Renal cortical epithelial cell (primary cell): ENCODE measurements at regions not wholly inside any gene's neighbourhood (a gene's known extent, or its start where the extent isn't known, plus 50 kb on each side); places are given as distances from the start of the nearest gene placed in this dataset.
A peak's percentile ranks its signal among the peaks of the same experiment; 100 is the strongest.

Experiments
- DNase-seq: peaks from one replicate; pipeline ENCODE4 v3.0.0-alpha.2; 2011; ENCODE audit warnings: low read depth

DNA sequence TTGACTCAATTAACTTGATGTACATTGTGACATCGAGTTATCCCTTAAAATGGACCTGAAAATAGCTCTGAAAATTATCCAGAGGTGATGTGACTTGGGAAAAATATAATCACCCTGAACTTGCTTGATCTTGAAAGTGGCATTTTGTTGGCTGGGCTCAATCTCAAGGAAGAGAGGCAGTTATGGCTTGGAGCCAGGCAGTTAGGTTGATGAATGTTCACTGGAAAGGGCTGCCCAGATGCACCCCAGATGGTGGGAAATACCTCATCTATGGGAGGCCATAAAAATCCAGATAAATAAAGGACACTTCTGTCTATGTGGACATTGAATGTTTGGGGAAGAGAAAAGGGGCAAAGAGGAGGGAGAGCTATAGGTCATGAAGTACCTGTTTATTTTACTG lies 55.7 kb upstream of the OR5AN1 start:
- no peak for DNase-seq

DNA sequence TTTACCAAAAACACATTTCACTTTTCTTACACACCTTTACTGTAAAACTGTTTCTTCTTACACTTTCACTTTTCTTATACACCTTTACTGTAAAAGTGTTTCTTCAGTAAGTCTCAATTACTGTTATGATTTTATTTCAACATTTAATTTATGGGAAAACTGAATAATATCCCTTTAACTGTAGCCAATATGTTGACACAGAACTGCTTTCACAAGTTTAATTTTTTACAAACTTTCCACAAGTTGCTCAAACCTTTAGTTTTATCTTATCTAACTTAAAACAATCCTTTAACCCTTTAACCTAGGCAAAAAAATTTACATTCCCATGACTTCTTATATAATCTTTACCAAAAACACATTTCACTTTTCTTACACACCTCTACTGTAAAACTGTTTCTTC lies 63.3 kb upstream of the OR5AN1 start:
- DNase-seq, result no peak

DNA sequence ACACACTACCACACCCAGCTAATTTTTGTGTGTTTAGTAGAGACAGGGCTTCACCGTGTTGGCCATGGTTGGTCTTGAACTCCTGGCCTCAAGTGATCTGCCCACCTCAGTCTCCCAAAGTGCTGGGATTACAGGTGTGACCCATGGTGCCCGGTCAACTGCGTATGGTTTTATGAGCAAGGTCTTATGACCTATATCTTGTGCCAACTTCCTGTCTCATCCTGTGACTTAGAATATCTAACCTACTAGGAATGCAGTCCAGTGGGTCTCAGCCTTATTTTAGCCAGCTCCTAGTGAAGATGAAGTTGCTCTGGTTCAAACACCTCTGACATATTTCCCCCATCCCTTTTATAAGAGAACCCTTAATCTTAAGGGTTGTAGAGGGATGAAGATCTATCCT lies 66.1 kb upstream of the OR5AN1 start:
- peak; percentile 2 for DNase-seq

DNA sequence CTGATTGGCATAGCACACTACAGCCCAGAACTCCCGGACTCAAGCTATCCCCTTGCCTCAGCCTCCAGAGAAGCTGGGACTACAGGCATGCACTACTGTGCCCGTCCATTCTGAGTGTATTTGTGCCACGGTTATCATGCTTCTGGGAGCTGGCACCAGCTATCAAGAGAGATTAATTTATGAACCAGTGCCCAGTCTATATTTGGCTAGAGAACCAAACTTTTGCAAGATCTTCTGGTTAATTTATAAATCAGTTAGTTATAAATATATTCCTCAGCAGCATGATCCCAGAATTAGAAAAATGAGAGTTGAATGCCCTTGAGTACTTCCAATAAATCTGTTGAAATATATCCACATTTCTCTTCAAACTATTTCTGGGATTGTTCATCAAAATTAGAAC lies 67.5 kb upstream of the OR5AN1 start:
- no peak for DNase-seq

DNA sequence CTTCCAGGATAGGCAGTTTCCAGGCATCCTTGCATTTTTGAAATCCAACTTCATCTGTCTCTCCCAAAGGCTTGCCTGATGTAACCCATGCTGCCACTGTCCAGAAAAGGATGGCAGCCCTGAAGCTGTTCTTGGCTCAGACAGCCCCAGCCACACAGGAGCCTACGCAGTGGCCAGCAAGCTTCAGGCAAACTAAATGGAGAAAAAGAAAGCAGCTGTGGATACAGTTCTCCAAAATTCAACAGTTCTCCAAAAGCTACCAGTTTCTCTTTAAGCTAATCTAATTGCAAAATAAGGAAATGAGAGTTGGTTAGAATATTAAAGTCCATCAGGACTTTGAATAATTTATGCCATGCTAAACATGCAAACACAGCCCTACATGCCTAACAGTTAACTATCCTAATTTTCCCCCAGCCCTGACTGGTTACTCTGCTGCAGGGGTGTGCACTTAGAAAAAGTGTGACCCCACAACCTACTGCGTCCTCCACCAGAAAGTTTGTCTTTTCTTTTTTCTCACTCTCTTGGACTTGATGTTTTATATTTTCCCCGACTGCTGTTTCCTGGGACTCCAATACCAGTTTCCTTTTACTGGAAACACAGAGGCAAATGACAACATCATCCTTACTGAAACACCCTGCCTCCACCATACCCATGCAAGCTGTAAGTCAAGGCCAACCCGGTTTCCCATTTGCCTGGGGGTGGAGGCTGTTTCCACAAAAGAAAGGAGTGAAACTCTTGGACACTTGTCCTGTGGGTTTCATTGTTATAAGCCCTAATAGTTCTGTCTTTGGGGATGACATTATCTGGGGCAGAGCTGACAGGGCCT lies 69.1 kb upstream of the OR5AN1 start:
- no peak for DNase-seq

DNA sequence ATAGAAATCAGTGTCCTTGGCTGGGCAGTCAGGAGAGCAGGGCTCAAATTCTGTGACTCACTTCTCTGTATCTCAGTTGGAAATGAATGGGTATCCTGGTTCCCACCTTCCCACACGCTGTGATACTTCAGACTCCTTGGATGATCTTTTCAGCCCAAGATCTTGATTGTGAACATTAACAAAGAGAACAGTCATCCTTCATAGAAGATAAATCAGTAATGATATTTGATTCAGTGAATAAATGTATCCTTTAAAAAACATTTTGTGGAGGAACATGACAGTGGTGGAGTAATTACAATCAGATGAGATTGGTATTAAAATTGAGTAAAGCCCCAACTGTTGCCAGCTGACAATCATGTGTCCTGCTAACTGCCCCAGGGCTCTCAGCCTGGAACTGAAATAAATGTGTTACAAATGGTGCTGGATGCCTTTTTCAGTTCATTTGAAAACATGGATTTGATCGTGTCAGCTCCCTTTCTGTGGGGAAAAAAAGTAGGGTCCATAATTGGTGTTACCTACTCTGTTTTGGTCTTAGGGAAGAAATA lies 72.9 kb upstream of the OR5AN1 start:
- DNase-seq, result no peak

DNA sequence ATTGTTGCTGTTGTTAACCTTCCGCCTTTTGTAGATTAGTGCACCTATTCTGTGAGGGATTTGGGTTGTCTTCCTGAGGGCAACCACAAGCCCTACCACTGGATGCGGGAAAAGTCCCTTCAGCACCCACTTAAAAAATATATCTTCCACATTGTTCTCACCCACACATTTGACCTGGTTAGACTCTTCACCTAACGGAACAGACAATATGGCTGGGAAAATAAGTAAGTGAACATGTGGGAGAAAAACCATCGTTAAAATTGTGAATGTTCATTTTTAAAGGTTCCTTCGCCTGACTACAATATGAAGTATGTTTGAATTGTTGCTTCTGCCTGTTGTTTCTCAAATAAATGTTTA lies 72.0 kb upstream of the MPEG1 start:
- DNase-seq, result no peak

DNA sequence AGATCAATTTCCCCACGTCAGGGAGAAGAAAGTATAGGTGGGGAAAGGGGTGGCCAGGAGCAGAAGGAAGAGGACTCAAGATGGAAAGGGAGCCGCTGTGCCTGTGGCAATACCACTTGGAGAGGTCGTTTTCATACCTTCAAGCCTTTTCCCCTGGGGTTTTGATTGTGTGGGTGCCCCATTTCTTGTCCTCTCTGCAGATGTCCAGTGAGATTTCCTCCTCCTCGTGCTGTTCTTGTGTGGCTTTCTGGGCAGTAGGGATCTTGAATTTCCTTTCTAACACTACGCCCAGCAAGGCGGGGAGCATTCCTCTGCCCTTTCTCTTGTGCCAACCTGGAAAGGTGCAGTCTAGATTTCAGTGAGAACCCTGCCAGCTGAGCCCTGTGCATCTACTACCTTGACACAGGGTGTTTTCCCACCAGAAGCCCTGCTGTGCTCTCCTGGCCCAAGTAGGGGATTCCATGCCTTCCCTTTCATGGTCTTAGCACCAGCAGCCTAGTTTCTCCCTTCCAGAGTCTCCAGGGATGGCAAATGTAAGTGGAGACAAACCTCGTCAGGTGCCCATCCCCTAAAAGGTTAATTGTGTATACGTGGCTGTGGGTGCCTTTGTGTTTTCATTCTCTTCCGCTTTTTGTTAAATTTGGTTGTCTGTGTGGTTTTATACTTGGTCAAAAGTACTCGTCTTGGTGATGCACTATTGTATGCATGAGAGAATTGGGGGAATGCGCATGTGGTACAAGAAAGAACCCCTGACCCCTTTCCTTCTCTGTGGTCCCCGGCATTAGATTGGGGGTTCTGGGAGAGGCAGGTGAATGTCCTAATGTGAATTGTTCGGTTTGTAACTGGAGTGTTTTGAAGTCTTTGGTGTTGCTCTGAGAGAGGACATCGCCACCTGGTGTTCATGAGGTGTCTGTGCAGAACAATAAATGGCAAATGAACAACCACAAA lies 71.4 kb upstream of the MPEG1 start:
- peak; percentile 47 for DNase-seq

DNA sequence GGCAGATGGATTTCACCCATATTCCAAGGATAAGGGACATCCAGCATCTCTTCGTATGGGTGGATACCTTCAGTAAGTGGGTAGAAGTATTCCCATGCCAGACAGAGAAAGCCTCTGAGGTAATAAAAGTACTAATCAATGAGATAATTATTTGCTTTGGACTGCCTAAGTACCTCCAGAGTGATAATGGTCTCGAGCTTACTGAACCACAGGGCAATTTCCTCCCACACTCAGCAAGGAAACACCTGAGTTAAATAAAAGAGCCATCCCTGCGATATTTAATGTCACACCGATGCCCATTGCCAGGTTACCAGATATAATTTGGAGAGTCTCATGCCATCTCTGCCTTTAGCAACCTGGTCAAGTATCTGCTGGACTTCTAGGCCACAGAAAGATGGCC lies 70.6 kb upstream of the MPEG1 start:
- DNase-seq, result no peak

DNA sequence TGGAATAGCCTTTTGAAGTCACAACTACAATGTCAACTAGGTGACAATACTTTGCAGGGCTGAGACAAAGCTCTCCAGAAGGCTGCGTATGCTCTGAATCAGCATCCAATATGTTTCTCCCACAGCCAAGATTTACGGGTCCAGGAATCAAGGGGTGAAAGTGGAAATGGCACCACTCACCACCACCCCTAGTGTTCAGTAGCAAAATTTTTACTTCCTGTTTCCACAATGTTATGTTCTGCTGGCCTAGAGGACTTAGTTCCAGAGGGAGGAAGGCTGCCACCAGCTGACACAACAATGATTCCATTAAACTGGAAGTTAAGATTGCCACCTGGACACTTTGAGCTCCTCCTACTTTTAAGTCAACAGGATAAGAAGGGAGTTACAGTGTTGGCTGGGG lies 68.5 kb upstream of the MPEG1 start:
- DNase-seq, result no peak

DNA sequence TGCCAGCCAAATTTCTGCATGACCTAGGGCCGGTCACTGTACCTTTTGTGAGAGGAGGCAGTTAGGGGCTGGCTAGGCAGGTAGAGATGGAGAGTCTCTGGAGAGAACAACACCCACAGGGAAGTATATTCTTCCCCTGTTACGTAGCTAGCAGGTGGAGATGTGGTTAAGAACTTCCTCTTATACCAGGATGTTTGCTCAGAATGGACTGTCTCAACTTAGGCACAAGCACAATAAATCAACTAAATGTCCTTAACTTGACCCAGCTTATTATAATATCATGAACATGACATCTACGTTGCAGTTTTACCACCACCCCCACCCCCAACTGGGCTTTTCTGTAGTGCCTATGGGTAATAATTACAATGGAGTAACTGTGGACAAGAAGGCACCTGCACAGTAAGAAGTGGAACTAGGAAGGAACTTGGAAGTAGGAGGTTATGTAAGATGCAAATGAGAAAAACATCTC lies 60.7 kb upstream of the MPEG1 start:
- peak; percentile 14 for DNase-seq

DNA sequence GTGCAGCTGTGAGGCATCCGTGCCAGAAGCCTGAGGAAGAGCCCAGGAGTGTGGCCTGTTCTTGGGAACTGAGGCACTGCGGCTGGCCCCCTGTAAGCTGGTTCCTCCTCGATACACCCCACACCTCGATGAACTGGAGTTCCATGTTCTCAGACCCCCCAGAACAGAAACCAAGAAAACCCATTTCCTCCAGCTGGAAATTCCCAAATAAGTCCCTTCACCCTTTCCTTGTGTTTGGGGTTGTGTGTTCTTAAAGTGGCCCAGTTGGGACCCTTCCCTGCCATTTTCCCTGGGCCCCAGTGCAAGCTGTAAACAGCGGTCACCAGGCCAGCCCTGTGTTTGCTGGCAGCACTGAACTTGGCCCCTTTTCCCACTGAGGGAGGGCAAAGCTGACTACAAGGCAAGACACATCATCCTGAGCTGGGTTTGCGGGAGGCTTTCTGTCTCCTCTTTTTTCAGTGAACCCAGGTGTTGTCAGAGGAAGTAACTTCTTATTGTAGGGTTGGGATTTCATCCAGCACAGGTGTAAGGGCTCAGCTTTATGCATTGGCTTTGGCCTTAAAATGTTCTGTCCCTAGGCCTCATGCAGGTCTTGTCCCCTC lies 60.1 kb upstream of the MPEG1 start:
- no peak for DNase-seq

DNA sequence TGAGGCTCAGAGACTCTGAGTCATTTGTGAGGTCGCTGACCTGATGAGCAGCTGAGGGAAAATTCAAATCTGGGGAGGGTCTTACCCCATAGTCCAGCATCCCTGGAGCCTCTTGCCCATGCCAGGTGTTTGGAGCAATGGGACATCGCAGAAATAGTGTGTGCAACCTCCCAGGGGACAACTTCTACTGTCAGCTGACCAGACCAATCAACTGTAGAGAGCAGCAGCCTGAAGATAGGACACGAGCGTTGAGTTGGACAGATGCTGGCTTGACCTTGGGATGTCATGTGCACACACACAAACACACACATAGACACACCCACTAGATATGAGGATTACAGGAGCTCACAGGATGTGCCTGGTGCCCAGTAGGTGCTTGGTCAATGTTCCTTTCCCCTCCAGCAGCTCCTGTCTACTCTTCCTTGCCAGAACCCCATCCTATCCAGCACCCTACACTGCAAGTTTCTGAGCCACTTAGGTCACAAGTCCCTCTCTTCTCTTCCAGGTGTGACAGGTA lies 59.1 kb upstream of the MPEG1 start:
- no peak for DNase-seq

DNA sequence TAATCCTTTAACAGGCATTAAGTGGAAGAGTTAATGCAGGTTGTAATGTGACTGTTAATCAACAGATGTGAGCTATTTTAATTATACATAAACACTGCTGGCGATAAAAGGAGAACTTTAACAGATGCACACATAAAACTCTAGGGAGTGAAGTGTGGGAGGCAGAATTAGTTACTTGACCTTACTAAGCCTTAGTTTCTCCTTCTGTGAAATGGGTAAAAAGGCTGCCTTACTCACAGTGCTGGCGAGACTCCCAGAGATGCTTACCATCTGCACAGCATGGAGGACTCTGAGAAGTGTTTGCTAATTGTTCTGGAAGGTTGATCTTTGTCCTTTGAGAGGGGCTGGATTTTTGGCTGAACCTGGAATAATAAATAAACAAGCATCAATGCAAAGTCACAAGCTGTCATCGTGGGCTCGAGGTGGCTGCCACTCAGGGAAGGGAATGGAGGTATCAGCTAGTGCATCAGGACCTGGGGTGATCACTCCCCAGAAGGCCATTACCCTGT lies 58.6 kb upstream of the MPEG1 start:
- DNase-seq, result no peak

DNA sequence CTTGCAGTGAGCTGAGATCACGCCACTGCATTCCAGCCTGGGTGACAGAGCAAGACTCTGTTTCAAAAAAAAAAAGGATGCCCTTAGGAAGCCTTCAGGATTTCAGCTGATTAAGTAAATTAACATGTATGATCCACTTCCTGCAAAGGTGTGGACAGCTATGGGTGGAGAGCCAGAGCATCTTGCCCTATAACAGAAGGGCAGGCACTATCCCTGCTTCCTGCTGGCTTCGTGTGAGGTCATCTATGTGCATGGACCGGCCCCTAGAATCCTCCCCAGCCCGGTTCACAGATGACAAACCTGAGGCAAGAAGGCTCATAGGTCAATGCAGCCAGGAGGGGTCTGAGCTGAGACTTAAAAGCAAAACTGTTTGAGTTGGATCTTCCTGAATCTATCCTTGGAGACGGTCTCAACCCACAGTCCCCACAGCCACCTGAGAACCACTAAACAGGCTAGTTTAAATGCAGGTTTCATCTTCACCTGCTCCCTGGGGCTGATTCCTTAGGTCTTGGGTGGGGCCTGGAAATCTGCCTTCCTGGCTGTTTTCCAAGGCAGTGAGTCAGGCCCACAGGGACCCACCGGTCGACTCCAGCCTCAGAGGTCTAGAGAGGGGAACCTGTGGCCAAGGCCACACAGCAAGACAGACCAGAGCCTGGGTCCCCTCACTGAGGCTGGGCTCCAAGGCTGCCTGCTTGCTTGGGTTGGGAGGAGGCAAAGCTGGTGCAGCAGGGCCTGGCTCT lies 55.2 kb upstream of the MPEG1 start:
- no peak for DNase-seq

DNA sequence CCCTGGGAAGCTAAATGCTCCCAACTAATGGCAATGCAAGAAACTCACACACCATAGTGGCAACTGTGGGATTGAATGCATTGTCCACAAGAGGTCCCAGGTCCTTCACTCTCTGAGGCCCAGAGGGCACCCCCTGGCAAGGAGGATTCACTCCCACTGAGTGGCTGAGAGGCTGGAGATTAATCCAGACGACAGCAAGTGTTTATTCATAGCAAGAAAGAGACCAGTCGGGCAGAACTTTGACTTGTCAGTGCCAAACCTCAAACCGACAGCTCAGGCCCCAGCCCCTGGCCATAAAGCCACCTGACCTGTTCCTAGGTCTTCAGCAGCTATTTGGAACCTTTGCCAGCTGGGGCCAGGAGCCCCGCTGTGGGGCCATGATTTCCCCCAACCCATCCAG lies 54.5 kb upstream of the MPEG1 start:
- DNase-seq, result no peak

DNA sequence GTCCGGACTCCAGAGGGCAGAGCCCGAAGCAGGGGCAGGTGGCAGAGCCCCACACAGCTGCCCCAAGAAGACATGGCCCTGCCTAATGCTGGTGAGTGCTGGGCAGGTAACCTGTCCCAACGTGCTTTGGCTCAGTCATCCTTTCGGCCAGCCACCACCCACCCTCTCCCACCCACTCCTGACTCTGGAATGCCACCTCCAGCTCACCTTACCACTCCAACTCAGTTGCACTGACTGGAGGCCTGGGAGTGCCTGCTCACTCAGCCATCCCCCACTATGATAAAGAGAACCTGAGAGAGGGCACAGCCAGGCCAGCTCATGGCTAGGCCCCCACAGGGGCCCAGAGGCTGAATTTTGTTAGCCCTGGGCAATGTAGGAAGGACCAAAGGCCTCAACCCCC lies 53.8 kb upstream of the MPEG1 start:
- no peak for DNase-seq

DNA sequence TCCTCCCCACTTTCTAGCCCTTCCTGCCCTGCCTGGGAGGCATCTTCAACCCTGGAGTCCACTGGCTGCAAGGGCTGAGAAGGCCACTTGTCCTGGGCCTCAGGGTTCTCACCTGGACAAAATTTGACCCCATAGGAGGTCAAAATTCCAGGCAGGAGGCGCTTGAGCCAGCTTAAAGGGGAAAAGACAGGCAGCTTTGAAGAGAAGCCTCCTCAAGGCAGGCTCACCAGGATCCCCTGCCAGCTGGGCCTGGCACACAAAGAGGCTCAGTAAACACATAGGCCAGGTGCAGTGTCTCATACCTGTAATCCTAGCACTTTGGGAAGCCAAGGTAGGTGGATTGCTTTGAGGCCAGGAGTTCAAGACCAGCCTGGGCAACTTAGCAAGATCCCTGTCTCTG lies 53.0 kb upstream of the MPEG1 start:
- DNase-seq, result no peak

DNA sequence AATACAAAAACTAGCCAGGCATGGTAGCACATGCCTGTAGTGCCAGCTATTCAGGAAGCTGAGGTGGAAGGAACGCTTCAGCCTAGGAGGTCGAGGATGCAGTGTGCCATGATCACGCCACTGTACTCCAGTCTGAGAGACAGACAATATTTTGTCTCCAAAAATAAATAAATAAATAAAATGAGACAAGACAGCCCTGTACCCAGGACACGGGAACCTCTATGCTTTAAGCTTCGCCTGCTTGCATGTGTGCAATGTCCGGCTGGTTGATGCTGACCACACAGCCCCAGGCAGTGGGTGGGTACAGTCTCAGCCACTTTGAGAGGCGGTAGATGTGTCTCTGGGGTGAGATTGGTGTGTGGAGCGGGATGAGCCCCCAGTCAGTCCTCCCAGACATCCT lies 52.0 kb upstream of the MPEG1 start:
- DNase-seq, result no peak

DNA sequence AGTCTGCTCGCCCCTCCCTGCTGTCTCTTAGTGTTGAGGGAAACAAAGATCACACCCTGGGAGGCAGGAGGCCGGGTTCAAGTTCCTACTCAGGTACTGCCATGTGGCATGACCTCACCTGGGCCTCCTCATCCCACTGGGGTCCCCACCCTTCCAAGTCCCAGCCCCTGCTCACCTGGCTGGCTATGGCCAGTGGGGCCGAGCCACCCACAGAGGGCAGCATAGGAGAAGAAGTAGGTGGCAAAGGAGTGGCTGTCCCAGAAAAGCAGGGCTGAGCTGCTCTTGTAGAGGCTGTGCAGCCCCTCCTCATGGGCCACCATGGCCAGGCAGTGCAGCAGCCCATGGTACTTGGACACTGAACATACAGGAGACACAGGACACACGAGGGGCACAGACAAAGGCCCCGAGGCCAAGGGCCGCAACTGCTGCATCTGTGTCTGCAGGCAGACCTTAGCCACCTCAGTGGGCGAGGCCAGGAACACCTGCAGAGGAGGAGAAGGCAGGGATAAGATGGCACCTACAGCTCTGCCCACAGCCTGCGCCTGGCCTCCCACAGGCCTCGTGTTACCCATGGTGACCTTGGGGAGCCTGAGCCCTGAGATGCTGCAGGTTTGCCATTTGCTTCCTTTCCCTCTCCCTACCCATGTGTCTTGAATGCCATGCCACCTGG lies 50.6 kb upstream of the MPEG1 start:
- DNase-seq, result no peak
